Calu3 (cell line): ENCODE measurements at regions not wholly inside any gene's neighbourhood (a gene's known extent, or its start where the extent isn't known, plus 50 kb on each side); places are given as distances from the start of the nearest gene placed in this dataset.

Experiments
- BruUV-seq: library from RNA; stranded (reverse); fragments of 400-500 nt; replicated peaks from 2 replicates; lab custom pipeline; 2021; lab: Mats Ljungman, UMichigan
- CTCF ChIA-PET: fragments of 300-600 bp; sonication (Branson Sonifier 250); formaldehyde crosslinking; loops from one replicate; lab custom pipeline; 2022; ENCODE audit warnings: antibody characterized with exemption; lab: Charles Lee
- DNase-seq: peaks from one replicate; pipeline ENCODE4 v3.0.0; 2022
- H3K27ac Mint-ChIP-seq: one replicate; pipeline ENCODE4 v1.8.0; 2022; ENCODE audit warnings: mixed read lengths; ENCODE audit not compliant: unreplicated experiment
- H3K27me3 Mint-ChIP-seq: one replicate; pipeline ENCODE4 v1.8.0; 2022; ENCODE audit warnings: mixed read lengths; ENCODE audit not compliant: unreplicated experiment
- H3K36me3 Mint-ChIP-seq: one replicate; pipeline ENCODE4 v1.8.0; 2022; ENCODE audit warnings: mild to moderate bottlenecking, moderate library complexity, mixed read lengths; ENCODE audit not compliant: insufficient read depth, unreplicated experiment
- H3K4me1 Mint-ChIP-seq: one replicate; pipeline ENCODE4 v1.8.0; 2022; ENCODE audit warnings: mild to moderate bottlenecking, low read depth, mixed read lengths; ENCODE audit not compliant: unreplicated experiment
- H3K4me3 Mint-ChIP-seq: one replicate; pipeline ENCODE4 v1.8.0; 2022; ENCODE audit warnings: mild to moderate bottlenecking, low read depth, moderate library complexity, mixed read lengths; ENCODE audit not compliant: unreplicated experiment
- H3K9me3 Mint-ChIP-seq: one replicate; pipeline ENCODE4 v1.8.0; 2022; ENCODE audit warnings: low read depth, mixed read lengths; ENCODE audit not compliant: unreplicated experiment
- CTCF ChIP-seq: fragments of 200-600 bp; IDR thresholded peaks from one replicate; pipeline ENCODE4 v1.8.0; 2022; ENCODE audit warnings: antibody characterized with exemption; ENCODE audit not compliant: unreplicated experiment
- intact Hi-C: fragments of 100-400 bp; cut with micrococcal nuclease; formaldehyde crosslinking; loops from one replicate; pipeline ENCODE4 v1.10.0; 2022; ENCODE audit not compliant: unreplicated experiment

GRCh38 chr2:161522796-161523195 lies 101.4 kb upstream of the SLC4A10 start:
- no peak for TF ChIP-seq CTCF
- Mint-ChIP-seq H3K4me1 (no peaks in the 10 kb centered on the region), H3K27me3 (no peaks in the 10 kb centered on the region), H3K9me3 (peaks cover 3% of the 10 kb centered on the region), H3K36me3 (no peaks in the 10 kb centered on the region), H3K4me3 (no peak overlapping the region), H3K27ac (no peak overlapping the region)
- BruUV-seq = no TSS peak
- DNase-seq = no peak
- CTCF ChIA-PET = no interaction called here
- intact Hi-C loops = no loop called here

DNA sequence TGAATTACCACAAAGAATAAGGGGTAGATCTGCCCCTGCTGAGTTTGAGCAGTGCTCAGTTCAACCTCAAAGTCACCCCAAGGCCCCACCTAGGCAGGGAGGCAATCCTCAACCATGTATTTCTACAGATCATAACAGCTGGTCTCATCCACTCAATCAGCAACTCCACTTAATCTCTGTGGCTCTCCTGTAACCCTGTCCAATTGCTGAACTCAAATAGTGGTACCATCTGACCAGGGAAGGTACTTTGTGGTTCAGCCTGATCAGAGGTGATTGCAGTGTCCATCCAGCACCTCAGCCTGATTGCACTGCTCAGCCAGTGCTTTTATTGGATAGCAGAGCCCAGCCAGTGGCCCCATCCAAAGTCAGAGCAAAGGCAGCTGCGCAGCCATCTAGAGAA lies 91.0 kb upstream of the SLC4A10 start:
- intact Hi-C loops = no loop called here
- Mint-ChIP-seq H3K4me1 (no peaks in the 10 kb centered on the region), H3K36me3 (no peaks in the 10 kb centered on the region), H3K4me3 (no peak overlapping the region), H3K27me3 (peaks cover 15% of the 10 kb centered on the region), H3K27ac (no peak overlapping the region), H3K9me3 (peaks cover 6% of the 10 kb centered on the region)
- no peak for TF ChIP-seq CTCF
- BruUV-seq = no TSS peak
- DNase-seq = no peak
- CTCF ChIA-PET = no interaction called here

- no peak overlapping the region for H3K27ac Mint-ChIP-seq
- H3K27me3 Mint-ChIP-seq = no peaks in the 10 kb centered on the region
- no peaks in the 10 kb centered on the region for H3K36me3 Mint-ChIP-seq
- no TSS peak for BruUV-seq
- DNase-seq = no peak
- H3K4me3 Mint-ChIP-seq = no peak overlapping the region
- no peak for TF ChIP-seq CTCF
- intact Hi-C loops = no loop called here
- H3K9me3 Mint-ChIP-seq = no peaks in the 10 kb centered on the region
- CTCF ChIA-PET = no interaction called here
- H3K4me1 Mint-ChIP-seq = no peaks in the 10 kb centered on the region
Observed at GRCh38 chr2:161546635-161547034, 77.6 kb upstream of the SLC4A10 start.

GRCh38 chr2:161547130-161547529 lies 77.1 kb upstream of the SLC4A10 start:
- CTCF ChIA-PET = no interaction called here
- no peak overlapping the region for H3K4me3 Mint-ChIP-seq
- no peak overlapping the region for H3K27ac Mint-ChIP-seq
- H3K27me3 Mint-ChIP-seq = no peaks in the 10 kb centered on the region
- TF ChIP-seq CTCF = no peak
- intact Hi-C loops = no loop called here
- no peaks in the 10 kb centered on the region for H3K36me3 Mint-ChIP-seq
- no peak for DNase-seq
- H3K9me3 Mint-ChIP-seq = no peaks in the 10 kb centered on the region
- no peaks in the 10 kb centered on the region for H3K4me1 Mint-ChIP-seq
- BruUV-seq = no TSS peak
